ENCODE measurements at regions not wholly inside any gene's neighbourhood (a gene's known extent, or its start where the extent isn't known, plus 50 kb on each side); places are given as distances from the start of the nearest gene placed in this dataset.

DNA sequence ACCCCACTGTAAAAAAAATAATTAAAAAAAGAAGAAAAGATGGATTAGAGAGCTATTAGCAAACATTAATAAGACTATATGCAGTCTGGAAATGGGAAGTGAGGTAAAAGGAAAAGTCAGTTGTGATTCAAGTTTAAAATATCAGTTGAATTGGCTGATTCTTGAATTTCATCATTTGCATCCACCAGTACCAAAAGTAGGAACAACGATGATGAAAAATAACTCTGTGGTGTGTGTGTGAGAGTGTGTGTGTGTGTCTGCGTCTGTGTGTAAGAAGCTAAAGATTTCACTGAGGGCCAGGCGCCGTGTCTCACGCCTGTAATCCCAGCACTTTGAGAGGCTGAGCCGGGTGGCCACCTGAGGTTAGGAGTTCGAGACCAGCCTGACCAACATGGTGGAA is 56.0 kb upstream of the SLC4A7 start:
- Histone ChIP-seq H3K79me1 (replicated peaks; ENCODE audit: low read length, poor library complexity, severe bottlenecking) (no peaks in the 10 kb centered on the region), H2BK15ac (ENCODE audit: low read depth, poor library complexity, severe bottlenecking) (no peak overlapping the region)
- WGBS = 97% methylated on average over 7 of the region's 7 CpGs

DNA sequence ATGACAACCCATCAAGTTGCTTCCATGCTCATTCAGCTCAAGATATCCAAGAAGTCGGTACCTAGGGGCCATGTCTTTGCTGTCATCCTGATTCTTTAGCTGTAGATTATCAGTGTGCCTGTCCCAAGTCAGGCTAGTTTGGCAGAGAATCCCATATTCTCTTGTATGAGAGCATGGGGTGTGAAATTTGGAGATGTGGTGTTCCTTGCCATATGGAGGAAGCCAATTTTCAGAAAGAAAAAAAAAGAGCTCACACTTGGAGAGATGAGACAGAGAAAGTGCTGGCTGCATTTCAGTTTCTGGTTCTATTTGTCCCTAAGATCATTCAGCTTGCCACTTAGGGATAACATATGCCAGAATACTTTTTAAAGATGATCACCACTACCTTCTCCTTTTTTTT is 52.3 kb upstream of the SLC4A7 start:
- peaks cover 7% of the 10 kb centered on the region for H3K4me1 ChIP-seq (ENCODE audit: control insufficient read depth, insufficient read depth, low read depth, low read length)
- H3K4ac ChIP-seq (ENCODE audit: low read depth in 1 of 2, low read length in 2 of 2) = no peak overlapping the region
- H3K79me1 ChIP-seq (replicated peaks; ENCODE audit: low read length, poor library complexity, severe bottlenecking) = no peaks in the 10 kb centered on the region
- H2BK12ac ChIP-seq (ENCODE audit: low read length in 2 of 2) = no peak overlapping the region
- H3K23ac ChIP-seq (ENCODE audit: low read length in 2 of 2) = no peak overlapping the region
- H3K14ac ChIP-seq (ENCODE audit: low read length in 2 of 2) = no peak overlapping the region
- peak overlapping the region; percentile 80 for H3K9ac ChIP-seq (ENCODE audit: low read length)
- H2BK120ac ChIP-seq (ENCODE audit: low read depth, low read length) = no peak overlapping the region
- H2AFZ ChIP-seq (ENCODE audit: low read depth, low read length) = no peak overlapping the region
- no peak overlapping the region for H4K91ac ChIP-seq (ENCODE audit: low read length)
- no peak overlapping the region for H3K4me3 ChIP-seq (ENCODE audit: insufficient read depth in 1 of 2, low read depth in 1 of 2, low read length in 2 of 2)
- peak overlapping the region; percentile 85 for H2AK5ac ChIP-seq (ENCODE audit: low read length, severe bottlenecking)
- 100% methylated on average over 1 of the region's 1 CpG for WGBS
- DNase-seq = no peak
- H2BK15ac ChIP-seq (ENCODE audit: low read depth, poor library complexity, severe bottlenecking) = no peak overlapping the region
- H3K4me2 ChIP-seq (ENCODE audit: low read length, poor library complexity, severe bottlenecking) = no peak overlapping the region
- H3K27ac ChIP-seq (ENCODE audit: low read length, poor library complexity, severe bottlenecking) = peak overlapping the region; percentile 77
- H3K18ac ChIP-seq (ENCODE audit: low read depth in 1 of 2, low read length in 2 of 2) = no peak overlapping the region
- no peaks in the 10 kb centered on the region for H3K27me3 ChIP-seq (ENCODE audit: control insufficient read depth in 1 of 2, insufficient read depth in 1 of 2, low read length in 2 of 2)
- no peak overlapping the region for H4K8ac ChIP-seq (ENCODE audit: low read length)
- H3K9me3 ChIP-seq (ENCODE audit: control insufficient read depth, low read length) = no peaks in the 10 kb centered on the region
- H3K36me3 ChIP-seq (ENCODE audit: control insufficient read depth in 1 of 2, insufficient read depth in 2 of 2, low read depth in 1 of 2, low read length in 2 of 2) = no peaks in the 10 kb centered on the region
- H2BK5ac ChIP-seq (ENCODE audit: low read depth, low read length, poor library complexity, severe bottlenecking) = no peak overlapping the region

More for the DNA sequence above, 56.0 kb upstream of the SLC4A7 start:
- Histone ChIP-seq H4K91ac (ENCODE audit: low read length) (no peak overlapping the region), H3K27ac (ENCODE audit: low read length, poor library complexity, severe bottlenecking) (no peak overlapping the region), H2BK5ac (ENCODE audit: low read depth, low read length, poor library complexity, severe bottlenecking) (no peak overlapping the region), H3K36me3 (ENCODE audit: control insufficient read depth in 1 of 2, insufficient read depth in 2 of 2, low read depth in 1 of 2, low read length in 2 of 2) (no peaks in the 10 kb centered on the region), H2BK12ac (ENCODE audit: low read length in 2 of 2) (no peak overlapping the region), H2AFZ (ENCODE audit: low read depth, low read length) (no peak overlapping the region), H3K23ac (ENCODE audit: low read length in 2 of 2) (no peak overlapping the region), H4K8ac (ENCODE audit: low read length) (no peak overlapping the region), H3K4me2 (ENCODE audit: low read length, poor library complexity, severe bottlenecking) (no peak overlapping the region), H3K4me1 (ENCODE audit: control insufficient read depth, insufficient read depth, low read depth, low read length) (peaks cover 1% of the 10 kb centered on the region), H3K27me3 (ENCODE audit: control insufficient read depth in 1 of 2, insufficient read depth in 1 of 2, low read length in 2 of 2) (no peaks in the 10 kb centered on the region), H3K4ac (ENCODE audit: low read depth in 1 of 2, low read length in 2 of 2) (no peak overlapping the region), H2AK5ac (ENCODE audit: low read length, severe bottlenecking) (no peak overlapping the region), H3K9ac (ENCODE audit: low read length) (no peak overlapping the region), H3K9me3 (ENCODE audit: control insufficient read depth, low read length) (no peaks in the 10 kb centered on the region), H2BK120ac (ENCODE audit: low read depth, low read length) (no peak overlapping the region), H3K4me3 (ENCODE audit: insufficient read depth in 1 of 2, low read depth in 1 of 2, low read length in 2 of 2) (no peak overlapping the region), H3K18ac (ENCODE audit: low read depth in 1 of 2, low read length in 2 of 2) (no peak overlapping the region), H3K14ac (ENCODE audit: low read length in 2 of 2) (no peak overlapping the region)
- DNase-seq = no peak

DNA sequence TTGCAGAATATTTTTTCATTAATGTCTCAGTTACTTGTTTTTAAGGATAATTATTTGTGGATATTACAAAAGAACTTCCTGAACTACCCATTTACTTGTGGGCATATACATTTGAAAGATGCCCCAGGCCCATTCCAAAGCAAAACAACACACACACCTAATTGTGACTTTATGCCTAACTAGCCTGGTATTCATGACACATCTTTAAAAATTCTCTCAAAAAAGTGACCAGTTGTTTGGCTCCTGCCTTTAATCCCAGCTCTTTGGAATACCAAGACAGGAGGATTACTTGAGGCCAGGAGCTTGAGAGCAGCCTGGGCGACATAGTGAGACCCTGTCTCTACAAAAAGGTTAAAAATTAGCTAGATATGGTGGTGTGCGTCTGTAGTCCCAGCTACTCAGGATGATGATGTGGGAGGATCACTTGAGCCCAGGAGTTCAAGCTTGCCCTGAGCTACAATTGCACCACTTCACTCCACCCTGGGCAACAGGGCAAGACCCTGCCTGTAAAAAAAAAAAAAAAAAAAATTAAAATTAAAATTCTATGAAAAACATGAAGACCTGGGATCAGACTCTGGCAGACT is 51.7 kb upstream of the SLC4A7 start:
- no peak overlapping the region for H2BK15ac ChIP-seq (ENCODE audit: low read depth, poor library complexity, severe bottlenecking)
- H3K4me1 ChIP-seq (ENCODE audit: control insufficient read depth, insufficient read depth, low read depth, low read length) = peaks cover 7% of the 10 kb centered on the region
- H3K4me2 ChIP-seq (ENCODE audit: low read length, poor library complexity, severe bottlenecking) = no peak overlapping the region
- no peak overlapping the region for H2BK12ac ChIP-seq (ENCODE audit: low read length in 2 of 2)
- H3K4me3 ChIP-seq (ENCODE audit: insufficient read depth in 1 of 2, low read depth in 1 of 2, low read length in 2 of 2) = no peak overlapping the region
- no peak overlapping the region for H2AFZ ChIP-seq (ENCODE audit: low read depth, low read length)
- no peak overlapping the region for H4K8ac ChIP-seq (ENCODE audit: low read length)
- H4K91ac ChIP-seq (ENCODE audit: low read length) = no peak overlapping the region
- peak overlapping the region; percentile 11 for H2BK5ac ChIP-seq (ENCODE audit: low read depth, low read length, poor library complexity, severe bottlenecking)
- H3K18ac ChIP-seq (ENCODE audit: low read depth in 1 of 2, low read length in 2 of 2) = no peak overlapping the region
- H3K9ac ChIP-seq (ENCODE audit: low read length) = peak overlapping the region; percentile 80
- no peak overlapping the region for H2AK5ac ChIP-seq (ENCODE audit: low read length, severe bottlenecking)
- H2BK120ac ChIP-seq (ENCODE audit: low read depth, low read length) = no peak overlapping the region
- H3K9me3 ChIP-seq (ENCODE audit: control insufficient read depth, low read length) = no peaks in the 10 kb centered on the region
- no peaks in the 10 kb centered on the region for H3K27me3 ChIP-seq (ENCODE audit: control insufficient read depth in 1 of 2, insufficient read depth in 1 of 2, low read length in 2 of 2)
- H3K23ac ChIP-seq (ENCODE audit: low read length in 2 of 2) = no peak overlapping the region
- H3K79me1 ChIP-seq (replicated peaks; ENCODE audit: low read length, poor library complexity, severe bottlenecking) = no peaks in the 10 kb centered on the region
- 95% methylated on average over 2 of the region's 2 CpGs for WGBS
- no peak for DNase-seq
- no peak overlapping the region for H3K4ac ChIP-seq (ENCODE audit: low read depth in 1 of 2, low read length in 2 of 2)
- no peaks in the 10 kb centered on the region for H3K36me3 ChIP-seq (ENCODE audit: control insufficient read depth in 1 of 2, insufficient read depth in 2 of 2, low read depth in 1 of 2, low read length in 2 of 2)
- H3K14ac ChIP-seq (ENCODE audit: low read length in 2 of 2) = no peak overlapping the region
- peak overlapping the region; percentile 77 for H3K27ac ChIP-seq (ENCODE audit: low read length, poor library complexity, severe bottlenecking)

DNA sequence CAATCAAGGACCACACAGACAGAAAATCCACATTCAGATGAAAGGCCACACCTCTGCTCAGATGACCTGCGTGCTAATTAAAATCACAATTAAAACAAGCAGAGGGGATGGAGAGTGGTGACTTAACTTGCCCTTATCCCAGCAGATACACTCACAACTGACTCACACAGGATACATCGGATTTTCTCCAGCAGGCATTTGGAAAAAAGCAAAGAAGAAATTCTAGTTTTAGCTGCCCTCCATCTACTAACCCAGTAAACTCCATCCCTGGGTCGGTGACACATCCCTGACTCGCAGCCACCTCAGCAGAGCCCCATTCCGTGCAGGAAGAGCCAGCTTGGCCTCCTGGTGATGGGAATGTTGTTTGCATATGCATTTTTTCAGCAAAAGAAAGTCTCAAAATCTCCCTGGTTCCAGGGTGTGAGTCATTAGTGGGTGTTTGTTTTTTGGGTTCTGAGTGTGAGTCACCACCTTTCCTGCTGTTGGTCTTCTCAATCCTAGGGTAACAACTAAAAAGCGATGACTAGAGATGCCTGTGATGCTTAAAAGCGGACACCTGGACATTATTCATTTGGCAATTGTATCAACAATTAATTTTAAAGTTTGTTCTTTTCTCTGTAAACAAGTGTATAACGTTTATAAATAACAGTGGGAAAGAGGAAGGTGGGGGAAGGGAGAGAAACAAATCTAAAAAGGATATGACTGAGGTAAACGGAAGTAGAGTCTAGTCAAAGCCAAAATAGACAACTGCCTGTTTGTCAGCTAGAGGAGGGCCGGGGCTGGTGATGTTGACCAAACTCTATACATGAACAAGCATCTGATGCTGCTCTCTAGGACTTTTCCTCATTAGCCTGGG is 49.8 kb upstream of the SLC4A7 start:
- Histone ChIP-seq H2BK12ac (ENCODE audit: low read length in 2 of 2) (peak overlapping the region in 1 of 2 experiments; percentile 86), H3K27me3 (ENCODE audit: control insufficient read depth in 1 of 2, insufficient read depth in 1 of 2, low read length in 2 of 2) (no peaks in the 10 kb centered on the region), H2BK120ac (ENCODE audit: low read depth, low read length) (peak overlapping the region; percentile 64), H2AFZ (ENCODE audit: low read depth, low read length) (no peak overlapping the region), H3K4me2 (ENCODE audit: low read length, poor library complexity, severe bottlenecking) (no peak overlapping the region), H3K9me3 (ENCODE audit: control insufficient read depth, low read length) (no peaks in the 10 kb centered on the region), H3K14ac (ENCODE audit: low read length in 2 of 2) (no peak overlapping the region), H3K36me3 (ENCODE audit: control insufficient read depth in 1 of 2, insufficient read depth in 2 of 2, low read depth in 1 of 2, low read length in 2 of 2) (no peaks in the 10 kb centered on the region), H3K18ac (ENCODE audit: low read depth in 1 of 2, low read length in 2 of 2) (peak overlapping the region; percentile 76 to 81), H3K79me1 (replicated peaks; ENCODE audit: low read length, poor library complexity, severe bottlenecking) (no peaks in the 10 kb centered on the region), H3K4me1 (ENCODE audit: control insufficient read depth, insufficient read depth, low read depth, low read length) (peaks cover 7% of the 10 kb centered on the region), H2BK15ac (ENCODE audit: low read depth, poor library complexity, severe bottlenecking) (no peak overlapping the region), H3K4ac (ENCODE audit: low read depth in 1 of 2, low read length in 2 of 2) (peak overlapping the region; percentile 76 to 80), H4K91ac (ENCODE audit: low read length) (peak overlapping the region; percentile 34), H4K8ac (ENCODE audit: low read length) (peak overlapping the region; percentile 94), H3K9ac (ENCODE audit: low read length) (peak overlapping the region; percentile 85), H3K23ac (ENCODE audit: low read length in 2 of 2) (no peak overlapping the region), H2BK5ac (ENCODE audit: low read depth, low read length, poor library complexity, severe bottlenecking) (peak overlapping the region; percentile 96), H3K27ac (ENCODE audit: low read length, poor library complexity, severe bottlenecking) (peak overlapping the region; percentile 94), H2AK5ac (ENCODE audit: low read length, severe bottlenecking) (peak overlapping the region; percentile 94), H3K4me3 (ENCODE audit: insufficient read depth in 1 of 2, low read depth in 1 of 2, low read length in 2 of 2) (no peak overlapping the region)
- peak; percentile 98 for DNase-seq
- 0% methylated on average over 8 of the region's 10 CpGs for WGBS
